LNCAP (cell line): ENCODE measurements at regions not wholly inside any gene's neighbourhood (a gene's known extent, or its start where the extent isn't known, plus 50 kb on each side); places are given as distances from the start of the nearest gene placed in this dataset.

Experiments
- CTCF ChIP-seq: fragments of 450-650 bp; IDR thresholded peaks from 2 replicates; pipeline ENCODE4 v1.5.1; 2017; ENCODE audit warnings: mild to moderate bottlenecking

- TF ChIP-seq CTCF = no peak
Observed at GRCh38 chr12:88251798-88252197, 109.7 kb downstream of the TMTC3 start.

- TF ChIP-seq CTCF = no peak
Observed at GRCh38 chr12:88253371-88253978, 111.4 kb downstream of the TMTC3 start.

- TF ChIP-seq CTCF = no peak
Observed at GRCh38 chr12:88255224-88255623, 113.1 kb downstream of the TMTC3 start.

- TF ChIP-seq CTCF = no peak
Observed at GRCh38 chr12:88255847-88256246, 113.7 kb downstream of the TMTC3 start.

- TF ChIP-seq CTCF = no peak
Observed at GRCh38 chr12:88258396-88258795, 116.3 kb downstream of the TMTC3 start.

GRCh38 chr12:88266806-88267360 lies 124.8 kb downstream of the TMTC3 start:
- TF ChIP-seq CTCF = no peak

GRCh38 chr12:88267630-88268029 lies 125.5 kb downstream of the TMTC3 start:
- TF ChIP-seq CTCF = no peak

- TF ChIP-seq CTCF = no peak
Observed at GRCh38 chr12:88272456-88272855, 130.3 kb downstream of the TMTC3 start.
